ENCODE measurements at regions not wholly inside any gene's neighbourhood (a gene's known extent, or its start where the extent isn't known, plus 50 kb on each side); places are given as distances from the start of the nearest gene placed in this dataset.
"Not testable (repeated sequence)": the region's sequence is repeated elsewhere in the genome, so short reads cannot be mapped to it uniquely, and the experiment has no call there.

DNA sequence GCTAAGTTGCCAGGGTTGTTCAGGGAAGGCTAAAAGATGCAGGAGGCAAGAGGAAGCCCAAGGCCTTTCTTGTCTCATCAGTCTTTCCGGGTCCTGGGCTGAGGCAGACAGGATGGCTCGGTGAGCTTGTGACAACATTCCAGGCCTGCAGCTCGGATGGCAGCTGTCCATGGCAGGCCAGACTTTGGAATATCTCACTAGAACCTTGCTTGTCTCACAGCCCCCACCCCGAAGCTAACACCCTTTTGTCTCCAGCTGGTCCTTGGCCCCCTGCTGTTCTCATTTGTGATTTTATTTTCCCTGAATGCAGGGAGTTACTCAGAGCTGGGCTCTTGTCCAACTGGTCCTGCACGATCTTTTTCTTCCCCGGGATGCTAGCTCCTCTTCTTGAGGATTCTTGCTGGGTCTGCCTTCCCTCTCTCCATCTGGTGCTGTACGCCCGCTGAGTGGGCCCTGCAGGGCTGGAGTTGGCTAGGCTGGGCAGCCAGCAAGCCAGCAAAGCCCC is 477.2 kb upstream of the CAMK1G start:
- DNase-seq (ENCODE audit: low read depth in 2 of 2) = no peak

DNA sequence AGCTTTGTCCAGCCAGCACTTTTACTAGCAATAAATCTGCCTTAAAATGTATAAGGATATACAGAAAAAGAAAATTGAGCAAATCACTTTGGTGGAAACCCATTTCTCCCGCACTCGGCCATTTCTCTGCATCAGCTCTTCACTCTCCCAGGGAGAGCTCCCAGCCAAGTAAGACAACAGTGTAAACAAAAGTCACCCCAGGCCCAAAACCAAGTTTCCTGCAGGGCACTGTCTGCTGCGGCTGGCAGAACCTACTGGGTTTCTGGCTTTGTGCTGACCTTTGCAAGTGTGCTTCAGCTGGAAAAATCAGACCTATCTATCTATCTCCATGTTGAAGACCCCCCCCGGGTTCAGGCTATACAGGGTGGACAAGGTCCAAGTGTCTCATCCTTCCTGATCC is 476.7 kb upstream of the CAMK1G start:
- DNase-seq (ENCODE audit: low read depth in 2 of 2) = no peak

DNA sequence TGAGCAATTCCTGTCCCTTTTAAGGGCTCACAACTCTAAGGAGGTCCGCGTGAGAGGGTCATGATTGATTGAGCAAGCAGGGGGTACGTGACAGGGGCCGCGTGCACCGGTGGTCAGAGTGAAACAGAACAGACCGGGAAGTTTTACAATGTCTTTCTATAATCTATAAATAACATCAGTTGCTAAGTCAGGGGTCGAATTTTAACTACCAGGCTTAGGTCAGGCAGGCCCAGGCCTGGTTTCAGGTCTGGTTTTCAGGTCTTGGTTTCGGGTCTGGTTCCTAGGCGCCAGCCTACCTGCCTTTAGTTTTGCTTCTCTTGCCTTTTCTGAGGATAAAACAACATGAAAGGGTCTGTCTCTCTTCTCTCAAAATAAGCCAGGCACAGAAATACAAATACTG is 476.0 kb upstream of the CAMK1G start:
- DNase-seq (ENCODE audit: low read depth in 2 of 2) = no peak

DNA sequence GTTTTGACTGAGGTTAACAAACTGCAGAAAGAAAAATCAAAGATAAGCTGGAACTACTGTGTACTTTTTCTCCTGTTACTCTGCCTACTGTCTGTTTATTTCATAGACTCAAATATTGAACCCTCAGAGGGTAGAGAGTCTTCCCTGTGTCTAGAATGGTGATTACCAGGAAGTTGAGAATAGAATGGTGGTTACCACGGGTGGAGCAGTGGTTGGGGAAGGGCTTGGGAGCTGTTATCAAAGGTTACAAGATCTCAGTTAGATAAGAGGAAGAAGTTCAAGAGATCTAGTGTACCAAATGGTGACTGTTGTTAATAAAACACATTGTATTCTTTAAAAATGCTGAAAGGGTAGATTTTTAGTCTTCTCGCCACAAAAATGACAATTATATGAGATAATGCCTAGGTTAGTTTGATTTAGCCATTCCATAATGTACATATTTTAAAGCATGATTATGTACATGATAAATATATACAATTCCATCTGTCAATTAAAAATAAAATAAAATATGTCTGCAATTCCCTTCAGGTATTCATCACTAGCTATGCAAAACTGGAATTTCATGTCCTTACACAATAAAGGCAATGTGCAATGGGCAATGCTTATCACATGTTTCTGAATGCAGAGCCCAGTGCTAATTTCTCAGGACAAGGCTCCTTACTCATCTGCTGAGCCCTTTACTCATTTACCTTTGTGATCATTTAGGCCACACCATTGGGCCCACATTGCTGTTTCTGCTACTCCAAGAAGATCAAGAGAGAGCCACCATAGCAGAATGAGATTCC is 474.3 kb upstream of the CAMK1G start:
- DNase-seq (ENCODE audit: low read depth in 2 of 2) = no peak

DNA sequence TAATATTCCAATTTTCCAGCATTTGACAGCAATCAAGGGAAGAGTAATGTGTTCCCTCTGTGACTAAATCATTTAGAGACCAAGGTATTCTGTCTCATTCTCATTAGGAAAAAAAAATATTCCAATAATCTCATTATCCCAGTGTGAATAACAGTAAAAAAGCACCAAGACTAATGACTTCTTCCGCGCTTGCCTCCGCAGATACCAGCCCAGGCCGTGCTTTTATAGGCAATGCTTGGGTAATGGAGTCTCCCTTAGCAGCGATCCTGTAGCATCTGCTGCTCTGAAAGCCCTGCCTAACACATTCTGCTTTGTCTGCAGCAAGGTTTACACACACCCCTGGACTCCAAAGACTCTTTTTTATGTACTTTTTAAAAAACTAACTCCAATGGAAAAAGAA is 470.0 kb upstream of the CAMK1G start:
- no peak for DNase-seq (ENCODE audit: low read depth in 2 of 2)

DNA sequence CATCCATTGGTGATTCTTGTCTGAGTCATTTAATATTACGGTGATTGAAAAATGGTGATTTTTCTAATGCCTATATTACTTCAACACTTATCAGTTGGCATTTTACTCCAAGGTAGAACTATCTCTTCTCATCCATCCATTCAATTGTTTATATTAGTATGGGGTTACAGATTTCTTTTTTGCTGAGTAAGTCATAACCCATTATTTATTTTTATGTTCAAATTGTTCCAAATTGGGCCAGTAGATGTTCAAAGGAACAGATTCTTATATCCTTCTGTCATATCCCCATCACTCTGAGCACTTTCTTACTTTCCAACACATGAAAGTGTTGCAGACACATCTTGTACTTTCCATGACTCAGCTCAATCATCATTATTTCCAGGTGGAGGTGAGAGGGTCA is 466.8 kb upstream of the CAMK1G start:
- DNase-seq (ENCODE audit: low read depth in 2 of 2) = no peak

DNA sequence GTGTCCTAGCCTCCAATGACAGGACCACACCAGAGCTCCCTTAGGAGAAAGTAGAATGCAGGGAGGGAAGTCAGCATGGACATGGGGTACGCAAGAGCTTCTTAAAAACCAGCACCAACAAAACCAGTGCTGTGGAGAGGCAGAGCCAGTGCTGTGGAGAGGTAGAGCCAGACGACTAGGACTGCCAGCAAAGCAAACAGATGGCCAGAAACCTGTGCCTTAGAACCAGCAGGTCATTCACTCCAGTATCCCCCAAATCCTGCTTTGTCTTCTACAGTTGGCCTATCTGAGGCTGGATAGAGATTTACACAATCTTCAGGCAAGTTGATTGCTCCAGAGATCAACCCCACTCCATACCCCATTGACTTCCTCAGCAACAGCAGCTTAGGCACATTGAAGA is 459.9 kb upstream of the CAMK1G start:
- no peak for DNase-seq (ENCODE audit: low read depth in 2 of 2)

DNA sequence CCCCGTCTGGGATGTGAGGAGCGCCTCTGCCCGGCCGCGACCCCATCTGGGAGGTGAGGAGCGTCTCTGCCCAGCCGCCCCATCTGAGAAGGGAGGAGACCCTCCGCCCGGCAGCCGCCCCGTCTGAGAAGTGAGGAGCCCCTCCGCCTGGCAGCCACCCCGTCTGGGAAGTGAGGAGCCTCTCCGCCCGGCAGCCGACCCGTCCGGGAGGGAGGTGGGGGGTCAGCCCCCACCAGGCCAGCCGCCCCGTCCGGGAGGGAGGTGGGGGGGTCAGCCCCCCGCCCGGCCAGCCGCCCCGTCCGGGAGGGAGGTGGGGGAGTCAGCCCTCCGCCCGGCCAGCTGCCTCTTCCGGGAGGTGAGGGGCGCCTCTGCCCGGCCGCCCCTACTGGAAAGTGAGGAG is 454.4 kb upstream of the CAMK1G start:
- DNase-seq (ENCODE audit: low read depth in 2 of 2) = not testable (repeated sequence)

DNA sequence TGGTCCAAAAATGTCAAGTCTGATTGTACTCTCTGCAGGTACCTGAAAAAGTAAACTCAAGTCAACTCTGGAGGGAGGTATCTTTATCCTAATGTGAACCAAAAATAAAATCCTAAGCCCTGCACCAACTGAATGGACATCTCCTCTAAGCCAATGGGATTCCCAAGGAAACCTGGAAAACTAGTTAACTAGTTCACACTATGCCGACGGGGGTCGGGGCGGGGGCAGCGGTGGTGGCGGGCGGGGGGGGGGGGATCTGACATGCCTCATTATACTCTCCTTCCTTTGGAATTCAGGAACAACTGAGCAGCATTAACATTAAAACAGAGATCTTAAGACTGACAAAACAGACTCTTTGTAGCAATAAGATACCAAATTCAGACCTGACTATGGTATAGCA is 452.6 kb upstream of the CAMK1G start:
- DNase-seq (ENCODE audit: low read depth in 2 of 2) = no peak

DNA sequence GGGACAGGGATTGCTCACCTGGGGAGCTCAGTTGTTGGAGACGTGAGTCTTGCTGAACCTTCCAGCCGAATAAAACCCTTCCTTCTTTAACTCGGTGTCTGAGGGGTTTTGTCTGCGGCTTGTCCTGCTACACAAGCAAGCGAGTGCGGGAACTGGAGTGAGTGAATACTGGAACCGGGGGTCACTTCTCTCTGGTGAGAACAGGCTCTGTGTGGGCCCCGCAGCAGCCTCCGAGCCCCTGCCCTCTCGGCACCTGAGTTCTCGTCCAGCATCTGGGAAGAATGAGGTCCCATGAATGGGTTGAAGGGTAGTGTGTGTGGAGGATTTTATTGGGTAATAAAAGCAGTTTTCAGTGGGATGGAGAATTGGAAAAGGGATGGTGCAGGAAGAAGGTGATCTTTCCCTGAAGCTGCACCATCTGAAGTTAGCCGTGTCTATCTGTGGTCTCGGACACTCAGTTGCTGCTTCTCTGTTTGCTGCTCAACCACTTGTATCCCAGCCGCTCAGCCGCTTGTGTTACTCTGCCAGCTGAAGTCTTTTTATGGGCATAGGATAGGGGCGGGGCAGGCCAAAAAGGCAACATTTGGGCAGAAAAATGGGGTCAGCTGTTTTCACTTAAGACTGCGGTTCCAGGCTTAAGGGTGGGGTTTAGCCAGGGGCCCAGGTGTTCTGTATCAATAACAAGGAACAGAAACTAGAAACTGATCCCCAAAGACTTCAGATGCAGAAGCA is 450.6 kb upstream of the CAMK1G start:
- no peak for DNase-seq (ENCODE audit: low read depth in 2 of 2)

DNA sequence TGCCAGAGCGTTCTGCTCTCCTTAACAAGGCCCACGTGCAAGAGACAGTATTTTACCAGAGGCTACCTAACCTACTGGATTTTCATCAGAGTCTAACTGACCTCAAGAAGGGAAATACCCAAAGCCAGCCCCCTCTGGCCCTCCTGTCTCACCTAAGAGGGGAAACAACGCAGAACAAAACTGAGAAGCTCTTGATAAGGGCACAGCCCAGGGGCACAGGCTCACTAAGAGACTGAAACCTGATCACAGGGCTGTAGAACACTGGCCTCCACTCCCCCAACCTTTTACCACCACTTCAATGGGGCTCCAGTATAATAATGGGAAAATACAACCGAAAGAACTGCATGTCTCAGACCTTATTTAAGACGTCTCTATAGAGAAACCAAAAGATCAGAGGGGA is 449.5 kb upstream of the CAMK1G start:
- DNase-seq (ENCODE audit: low read depth in 2 of 2) = no peak

DNA sequence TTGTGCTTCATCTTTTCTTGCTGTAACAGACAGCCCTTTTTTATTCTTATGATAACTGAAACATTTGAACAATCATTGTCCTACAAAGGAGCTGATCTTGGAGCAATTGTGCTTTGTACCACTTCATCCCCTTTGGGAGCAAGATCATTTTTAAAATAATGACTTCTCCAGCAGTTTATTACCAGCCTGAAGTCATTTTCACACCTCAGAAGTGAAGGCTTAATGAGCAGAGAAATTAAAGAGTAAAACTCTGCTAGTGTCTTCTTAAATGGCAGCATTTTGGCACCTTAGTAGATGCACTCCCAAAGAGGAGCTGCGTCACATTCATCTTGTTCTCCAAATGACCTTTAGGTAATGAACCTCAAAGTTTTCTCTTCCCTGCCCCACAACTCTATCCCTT is 439.6 kb upstream of the CAMK1G start:
- no peak for DNase-seq (ENCODE audit: low read depth in 2 of 2)

DNA sequence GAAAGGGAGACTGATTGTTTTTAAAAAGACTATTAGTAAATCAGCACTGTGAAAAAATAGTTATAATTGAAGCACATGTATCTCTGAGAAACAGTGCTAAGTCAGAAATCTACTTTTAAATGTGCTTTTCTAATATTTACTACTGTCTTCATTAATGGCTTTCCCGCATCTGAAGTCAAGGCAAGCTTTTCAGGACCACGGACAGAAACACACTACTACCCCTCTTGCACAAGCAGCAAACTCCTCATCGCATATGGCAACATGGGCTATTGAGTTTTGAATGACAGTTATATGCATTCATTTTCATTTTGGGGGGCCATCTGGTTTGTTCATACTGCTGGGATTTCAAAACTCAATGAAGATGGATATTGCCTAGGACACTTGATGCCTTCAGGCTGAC is 433.4 kb upstream of the CAMK1G start:
- DNase-seq (ENCODE audit: low read depth in 2 of 2) = no peak

DNA sequence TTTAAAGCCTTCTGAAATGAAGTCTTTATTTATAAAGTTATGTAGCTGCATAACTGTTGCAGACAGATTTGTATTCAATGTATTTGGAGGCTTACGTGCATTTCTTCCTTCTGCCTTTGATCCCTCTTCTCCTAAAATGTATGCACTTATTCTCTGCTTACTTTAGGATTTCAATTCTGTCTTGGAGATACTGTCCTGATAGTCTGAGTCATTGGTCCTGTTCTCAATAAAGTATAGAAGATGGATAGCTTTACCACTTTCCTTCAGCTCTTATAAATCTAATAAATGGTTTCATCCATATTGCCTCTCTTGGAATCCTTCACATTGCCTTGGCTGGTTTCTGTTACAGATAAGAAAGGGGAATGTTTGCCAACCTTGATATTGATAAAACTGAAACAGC is 430.1 kb upstream of the CAMK1G start:
- no peak for DNase-seq (ENCODE audit: low read depth in 2 of 2)

DNA sequence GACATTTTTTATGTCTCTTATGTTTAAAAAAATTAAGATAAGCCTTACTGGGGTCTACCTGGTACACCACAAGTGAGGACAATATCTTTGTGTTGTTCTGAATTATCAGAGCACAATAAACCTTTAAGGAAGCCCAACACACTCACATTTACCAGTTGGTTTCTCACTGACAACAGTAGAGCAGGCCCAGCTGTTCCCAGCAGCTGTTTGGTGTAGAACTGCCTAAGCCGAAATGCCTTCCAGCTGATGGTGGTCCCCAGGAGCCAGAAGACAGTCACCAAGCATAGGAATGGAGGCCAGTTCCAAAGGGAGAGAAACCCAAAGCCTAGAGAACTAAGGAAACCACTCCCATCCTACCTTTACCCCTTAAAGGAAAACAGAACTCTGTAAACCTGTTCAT is 428.6 kb upstream of the CAMK1G start:
- DNase-seq (ENCODE audit: low read depth in 2 of 2) = no peak

DNA sequence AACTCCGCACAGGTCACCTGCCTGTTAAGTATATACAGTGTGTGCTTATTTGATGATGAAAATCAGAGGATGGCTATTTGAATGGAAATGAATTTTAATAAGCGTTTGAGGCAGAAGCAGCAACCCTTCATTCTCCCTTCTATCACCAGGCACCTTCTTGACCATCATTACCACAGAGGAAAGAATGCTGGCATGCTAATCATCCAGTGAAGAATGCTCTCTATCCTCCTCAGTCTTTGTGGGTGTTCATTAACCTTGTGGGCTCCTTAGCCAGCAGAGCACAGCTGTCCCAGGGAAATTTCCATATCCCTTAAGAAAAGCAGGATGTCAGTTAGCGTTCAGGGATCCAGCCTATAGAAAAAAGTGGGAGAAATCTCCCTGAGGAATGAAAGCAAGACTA is 428.0 kb upstream of the CAMK1G start:
- no peak for DNase-seq (ENCODE audit: low read depth in 2 of 2)

DNA sequence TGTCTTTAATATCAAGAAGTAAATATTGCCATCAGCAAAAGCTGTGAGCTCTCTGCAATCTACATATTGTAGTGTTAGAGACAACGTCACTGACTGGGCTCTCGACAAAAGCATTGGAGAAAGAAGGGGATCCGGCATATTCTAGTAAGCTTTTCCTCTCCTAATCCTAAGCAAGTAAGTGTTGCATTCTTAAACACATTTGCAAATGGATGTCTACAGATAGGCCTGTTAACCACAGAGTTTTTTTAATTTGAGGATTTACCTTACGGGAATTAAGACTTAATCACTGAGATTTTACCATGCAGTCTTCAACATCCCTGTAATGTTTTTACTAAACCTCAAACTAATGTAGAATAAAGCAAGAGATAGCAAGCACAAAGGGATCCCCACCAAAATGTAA is 426.5 kb upstream of the CAMK1G start:
- DNase-seq (ENCODE audit: low read depth in 2 of 2) = no peak

DNA sequence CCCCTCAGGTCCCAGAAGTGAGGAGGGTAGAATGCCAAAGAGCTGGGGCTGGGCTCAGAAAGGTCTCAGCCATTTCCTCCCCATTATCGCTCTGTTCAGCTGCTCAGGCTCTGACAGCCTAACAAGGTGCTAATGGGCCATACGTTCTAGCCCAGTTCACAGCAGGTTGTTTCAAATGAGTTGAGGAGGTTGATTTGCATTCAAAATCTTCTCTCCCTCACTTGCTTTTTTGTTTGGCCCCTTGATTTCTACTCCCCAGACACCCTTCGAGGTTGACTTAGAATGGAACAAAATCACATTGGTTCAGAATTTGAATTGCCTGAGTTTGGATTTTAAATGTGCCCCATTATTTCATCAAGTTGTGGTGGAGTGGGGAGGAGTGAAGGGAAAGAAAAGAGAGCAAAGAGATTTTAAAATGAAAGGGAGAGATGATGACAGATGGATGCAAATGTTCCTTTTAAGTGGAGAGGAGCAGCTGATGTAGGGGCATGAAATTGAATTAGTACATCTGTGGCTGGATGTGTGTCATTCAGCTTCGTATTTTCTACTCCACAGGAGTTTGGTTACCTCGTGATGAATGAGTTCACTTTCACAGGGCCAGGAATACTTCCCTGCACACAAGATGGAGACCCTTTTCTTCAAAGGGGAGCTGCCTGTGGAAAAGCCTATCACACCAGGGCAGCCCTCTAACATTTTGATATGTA is 425.8 kb upstream of the CAMK1G start:
- DNase-seq (ENCODE audit: low read depth in 2 of 2) = no peak

DNA sequence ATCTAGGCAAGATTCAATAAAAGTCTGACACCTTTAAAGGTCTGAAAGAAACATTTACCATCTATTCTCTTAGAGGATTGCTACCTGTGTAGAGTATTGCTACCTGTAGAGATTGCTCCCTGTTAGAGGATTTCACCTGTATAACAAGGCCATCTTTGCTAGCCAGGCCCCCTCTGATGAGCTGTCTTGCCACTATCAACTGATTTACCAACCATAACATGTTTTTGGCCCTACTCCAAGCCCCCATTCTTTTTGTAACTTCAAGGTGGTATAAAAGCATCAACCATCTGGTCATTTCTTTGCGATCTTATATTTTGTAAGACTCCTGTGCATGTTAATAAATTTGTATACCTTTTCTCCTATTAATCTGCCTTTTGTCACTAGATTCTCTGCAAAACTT is 424.7 kb upstream of the CAMK1G start:
- DNase-seq (ENCODE audit: low read depth in 2 of 2) = no peak

DNA sequence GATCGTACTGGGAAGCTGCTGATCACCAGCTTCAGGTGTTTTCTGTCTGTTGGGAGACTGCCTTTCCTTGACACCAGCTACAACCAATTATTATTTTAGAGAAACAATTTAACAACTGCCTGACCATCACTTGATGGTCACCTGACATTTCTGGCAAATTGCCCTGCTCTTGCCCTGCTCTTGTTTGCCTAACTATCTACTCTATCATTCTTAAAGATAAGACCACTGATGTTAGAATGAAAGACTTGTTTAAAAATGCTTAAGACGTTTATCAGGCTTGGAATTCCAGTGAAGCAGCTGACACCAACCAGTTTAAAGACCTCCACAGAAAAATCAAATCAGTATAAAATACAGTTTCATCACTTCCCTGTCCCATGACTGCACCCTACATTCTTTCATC is 423.3 kb upstream of the CAMK1G start:
- DNase-seq (ENCODE audit: low read depth in 2 of 2) = no peak

DNA sequence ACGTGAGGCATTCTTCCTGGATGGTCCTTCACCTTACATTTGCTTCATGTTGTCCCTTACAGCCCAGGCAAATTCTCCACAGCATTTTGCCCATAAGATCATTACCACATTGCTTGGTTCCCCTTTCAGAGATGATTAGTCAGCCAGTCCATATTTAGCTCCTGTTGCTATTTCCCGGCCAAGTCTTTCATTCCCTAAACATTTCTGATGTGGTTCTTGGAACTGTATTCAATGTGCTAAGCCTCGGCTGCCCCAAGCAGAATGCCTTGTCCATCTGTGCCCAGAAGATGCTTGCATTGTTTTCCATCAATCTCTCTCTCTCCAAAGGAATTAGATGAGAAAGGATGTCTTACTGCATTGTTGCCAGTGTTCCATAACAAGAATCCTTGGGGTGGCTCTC is 420.9 kb upstream of the CAMK1G start:
- no peak for DNase-seq (ENCODE audit: low read depth in 2 of 2)

DNA sequence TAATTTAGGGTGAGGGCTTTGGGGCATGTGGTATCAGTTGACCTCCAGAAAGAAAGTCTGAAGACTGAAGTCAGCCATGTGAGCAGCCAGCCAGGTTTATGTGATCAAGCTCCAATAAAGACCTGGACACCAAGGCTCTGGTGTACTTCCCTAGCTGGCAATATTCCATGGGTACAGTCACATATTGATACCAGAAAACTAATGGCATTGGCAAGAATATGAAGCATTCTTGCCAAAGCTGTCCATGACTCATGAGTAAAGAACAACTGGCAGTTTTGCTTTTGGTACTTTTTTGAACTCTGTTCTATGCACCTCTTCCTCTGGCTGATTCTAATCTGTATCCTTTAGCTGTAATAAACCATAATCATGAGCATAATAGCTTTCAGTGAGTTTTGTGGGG is 415.3 kb upstream of the CAMK1G start:
- no peak for DNase-seq (ENCODE audit: low read depth in 2 of 2)

DNA sequence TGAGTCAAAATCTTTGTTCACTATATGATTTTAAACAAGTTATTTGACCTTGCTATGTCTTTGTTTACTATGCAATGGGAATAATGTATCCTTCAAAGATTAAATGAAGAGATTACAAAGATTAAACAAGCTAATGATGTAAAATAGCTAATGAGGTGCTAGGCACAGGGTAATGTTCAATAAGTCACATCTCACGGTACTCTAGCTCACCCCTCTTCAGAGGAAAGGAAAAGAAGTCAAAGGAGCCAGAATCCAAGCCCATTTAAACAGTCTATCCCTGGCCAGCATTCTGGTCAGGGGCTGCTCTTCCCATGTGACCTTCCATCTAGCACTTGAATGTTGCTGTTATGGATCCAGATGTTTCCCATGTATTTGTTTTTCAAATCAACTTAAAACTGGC is 412.4 kb upstream of the CAMK1G start:
- no peak for DNase-seq (ENCODE audit: low read depth in 2 of 2)
